KMS-11 (cell line): ENCODE measurements at regions not wholly inside any gene's neighbourhood (a gene's known extent, or its start where the extent isn't known, plus 50 kb on each side); places are given as distances from the start of the nearest gene placed in this dataset.

Source experiments
- H2AFZ ChIP-seq: fragments of 200-600 bp; sonication (generic); 2 replicates; pipeline ENCODE4 v1.6.1; 2016; ENCODE audit warnings: antibody characterized with exemption, mixed run types, low read depth
- H3K27ac ChIP-seq: fragments of 200-600 bp; sonication (generic); 2 replicates; pipeline ENCODE4 v1.6.1; 2016; ENCODE audit warnings: mild to moderate bottlenecking, mixed run types
- H3K27me3 ChIP-seq: fragments of 200-600 bp; sonication (generic); 2 replicates; pipeline ENCODE4 v1.6.1; 2017; ENCODE audit warnings: mild to moderate bottlenecking, low read depth, mixed run types, moderate library complexity; ENCODE audit not compliant: insufficient read depth
- H3K36me3 ChIP-seq: fragments of 200-600 bp; sonication (generic); 2 replicates; pipeline ENCODE4 v1.6.1; 2017; ENCODE audit warnings: mild to moderate bottlenecking, mixed run types; ENCODE audit not compliant: insufficient read depth
- H3K4me1 ChIP-seq: fragments of 200-600 bp; sonication (generic); 2 replicates; pipeline ENCODE4 v1.6.1; 2016; ENCODE audit warnings: mild to moderate bottlenecking, low read depth, mixed run types; ENCODE audit not compliant: poor library complexity, severe bottlenecking
- H3K4me2 ChIP-seq: fragments of 200-600 bp; sonication (generic); 2 replicates; pipeline ENCODE4 v1.7.0; 2016; ENCODE audit warnings: mild to moderate bottlenecking, mixed run types
- H3K4me3 ChIP-seq: fragments of 200-600 bp; sonication (generic); IDR thresholded peaks from 2 replicates; pipeline ENCODE4 v1.6.1; 2017; ENCODE audit warnings: low read depth, low read length, mixed read lengths; ENCODE audit not compliant: insufficient read depth
- H3K79me2 ChIP-seq: fragments of 200-600 bp; sonication (generic); 2 replicates; pipeline ENCODE4 v1.6.1; 2016; ENCODE audit warnings: low read depth, mixed run types; ENCODE audit not compliant: insufficient read depth
- H3K9ac ChIP-seq: fragments of 200-600 bp; sonication (generic); 2 replicates; pipeline ENCODE4 v1.6.1; 2016; ENCODE audit warnings: mild to moderate bottlenecking, mixed run types
- H4K20me1 ChIP-seq: fragments of 200-600 bp; sonication (generic); 2 replicates; pipeline ENCODE4 v1.6.1; 2016; ENCODE audit warnings: mild to moderate bottlenecking, mixed run types; ENCODE audit not compliant: insufficient read depth
- CTCF ChIP-seq: fragments of 200-600 bp; sonication (generic); conservative IDR thresholded peaks from 2 replicates; pipeline ENCODE4 v1.6.1; 2017; ENCODE audit warnings: low read depth, mild to moderate bottlenecking, antibody characterized with exemption, low read length, moderate library complexity, mixed read lengths

- TF ChIP-seq CTCF: no peak
- Histone ChIP-seq H3K27ac (no peak overlapping the region), H3K27me3 (no peaks in the 10 kb centered on the region), H2AFZ (no peak overlapping the region), H3K4me1 (no peaks in the 10 kb centered on the region), H4K20me1 (no peaks in the 10 kb centered on the region), H3K9ac (no peak overlapping the region), H3K79me2 (no peaks in the 10 kb centered on the region), H3K4me3 (no peak overlapping the region), H3K36me3 (no peaks in the 10 kb centered on the region), H3K4me2 (no peak overlapping the region)
Observed at GRCh38 chr16:73154063-73154870, 106.3 kb upstream of the ZFHX3 start.

- H3K9ac ChIP-seq: no peak overlapping the region
- H3K4me2 ChIP-seq: no peak overlapping the region
Observed at GRCh38 chr16:73152386-73153125, 104.6 kb upstream of the ZFHX3 start.

GRCh38 chr16:73151941-73152340, 104.0 kb upstream of the ZFHX3 start:
- Histone ChIP-seq H3K36me3 (no peaks in the 10 kb centered on the region), H3K27me3 (no peaks in the 10 kb centered on the region), H2AFZ (no peak overlapping the region), H3K4me2 (no peak overlapping the region), H3K79me2 (no peaks in the 10 kb centered on the region), H3K4me3 (no peak overlapping the region), H3K4me1 (no peaks in the 10 kb centered on the region), H3K9ac (no peak overlapping the region), H3K27ac (no peak overlapping the region), H4K20me1 (no peaks in the 10 kb centered on the region)
- TF ChIP-seq CTCF: no peak

More at GRCh38 chr16:73152386-73153125, 104.6 kb upstream of the ZFHX3 start:
- Histone ChIP-seq H3K36me3 (no peaks in the 10 kb centered on the region), H3K79me2 (no peaks in the 10 kb centered on the region), H3K27ac (no peak overlapping the region), H3K4me3 (no peak overlapping the region), H3K4me1 (no peaks in the 10 kb centered on the region), H2AFZ (no peak overlapping the region), H4K20me1 (no peaks in the 10 kb centered on the region), H3K27me3 (no peaks in the 10 kb centered on the region)
- no peak for TF ChIP-seq CTCF

- Histone ChIP-seq H3K36me3 (no peaks in the 10 kb centered on the region), H3K9ac (no peak overlapping the region), H3K4me1 (no peaks in the 10 kb centered on the region), H3K27ac (no peak overlapping the region), H2AFZ (no peak overlapping the region), H3K79me2 (no peaks in the 10 kb centered on the region), H4K20me1 (no peaks in the 10 kb centered on the region), H3K4me2 (no peak overlapping the region), H3K27me3 (no peaks in the 10 kb centered on the region), H3K4me3 (no peak overlapping the region)
- no peak for TF ChIP-seq CTCF
Observed at GRCh38 chr16:73151225-73151624, 103.3 kb upstream of the ZFHX3 start.
